Heart left ventricle (tissue), 13 donors: ENCODE measurements at regions not wholly inside any gene's neighbourhood (a gene's known extent, or its start where the extent isn't known, plus 50 kb on each side); places are given as distances from the start of the nearest gene placed in this dataset.

Experiments used
- POLR2A ChIP-seq, 2 donors: fragments of 450-650 bp; IDR thresholded peaks; one replicate each; pipeline ENCODE4 v1.6.1; 2017; ENCODE audit warnings: antibody characterized with exemption in 2 of 2, mild to moderate bottlenecking in 2 of 2, moderate library complexity in 2 of 2
- TF ChIP-seq, protein P1 (sequence below), 12 donors: fragments of 200-600 bp; sonication (generic) in 4 of 12; IDR thresholded peaks; one replicate each; pipeline versions ENCODE4 v1.5.0 to v1.8.0; 2018 to 2022; ENCODE audit warnings: antibody characterized with exemption in 12 of 12, mild to moderate bottlenecking in 5 of 12
- donor health status: ischemic (EF 13 %, LVEDD 7.1; RV severe dilation, severe dysfunction).
- donor health status: DM: no; HTN: yes; CAD: no.
- donor health status: DM: no; HTN: no; CAD: no.
- donor health status: ischemic (EF 25% LVEDD 6.9; RV normal size, moderate dysfunction).
- donor health status: ischemic (EF 25% LVEDD 5.7; RV mildly dilated, moderate dysfunction).
- donor health status: ischemic (EF 35%, LVEDD 5.7; RV mildly dilated, moderate dysfunction).
- donor health status: nonischemic (EF 11% LVEDD 7.7; RV severe dilation, severe dysfunction).
- donor health status: DM: yes; HTN: yes; CAD: no.
- donor health status: PGD.
- donor health status: ischemic (EF 29% LVEDD 5.4; RV normal size, mild dysfunction).
- donor health status: nonischemic (EF 23%, LVEDD 6.1; RV moderate dilation, normal function).

DNA sequence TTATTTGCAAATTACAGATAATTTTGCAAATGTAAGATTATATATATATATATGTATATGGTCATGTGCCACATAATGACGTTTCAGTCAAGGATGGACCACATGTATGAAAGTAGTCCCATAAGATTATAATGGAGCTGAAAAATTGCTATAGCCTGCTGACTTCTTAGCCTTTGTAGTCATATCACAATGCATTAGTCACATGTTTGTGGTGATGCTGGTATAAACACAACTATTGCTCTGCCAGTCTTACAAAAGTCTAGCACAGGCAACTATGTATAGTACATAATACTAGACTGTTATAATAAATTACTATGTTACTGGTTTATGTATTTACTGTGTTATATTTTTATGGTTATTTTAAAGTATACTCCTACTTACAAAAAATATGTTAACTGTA is 444.3 kb downstream of the KCNJ2 start:
- TF ChIP-seq, protein P1, sequence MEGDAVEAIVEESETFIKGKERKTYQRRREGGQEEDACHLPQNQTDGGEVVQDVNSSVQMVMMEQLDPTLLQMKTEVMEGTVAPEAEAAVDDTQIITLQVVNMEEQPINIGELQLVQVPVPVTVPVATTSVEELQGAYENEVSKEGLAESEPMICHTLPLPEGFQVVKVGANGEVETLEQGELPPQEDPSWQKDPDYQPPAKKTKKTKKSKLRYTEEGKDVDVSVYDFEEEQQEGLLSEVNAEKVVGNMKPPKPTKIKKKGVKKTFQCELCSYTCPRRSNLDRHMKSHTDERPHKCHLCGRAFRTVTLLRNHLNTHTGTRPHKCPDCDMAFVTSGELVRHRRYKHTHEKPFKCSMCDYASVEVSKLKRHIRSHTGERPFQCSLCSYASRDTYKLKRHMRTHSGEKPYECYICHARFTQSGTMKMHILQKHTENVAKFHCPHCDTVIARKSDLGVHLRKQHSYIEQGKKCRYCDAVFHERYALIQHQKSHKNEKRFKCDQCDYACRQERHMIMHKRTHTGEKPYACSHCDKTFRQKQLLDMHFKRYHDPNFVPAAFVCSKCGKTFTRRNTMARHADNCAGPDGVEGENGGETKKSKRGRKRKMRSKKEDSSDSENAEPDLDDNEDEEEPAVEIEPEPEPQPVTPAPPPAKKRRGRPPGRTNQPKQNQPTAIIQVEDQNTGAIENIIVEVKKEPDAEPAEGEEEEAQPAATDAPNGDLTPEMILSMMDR (IDR thresholded peaks at IDR 0.05) = no peak
- no peak for TF ChIP-seq POLR2A (IDR thresholded peaks at IDR 0.05)
